Natural killer cell (primary cell): ENCODE measurements at regions not wholly inside any gene's neighbourhood (a gene's known extent, or its start where the extent isn't known, plus 50 kb on each side); places are given as distances from the start of the nearest gene placed in this dataset.

Experiments used
- ATAC-seq, 3 donors: fragments of 150-1000 bp in 2 of 3; fragments of 200-7000 bp in 1 of 3; cut with Tn5 transposase; 1 replicate in 1 of 3; 2 replicates in 2 of 3; pipeline ENCODE4 v1.10.0; 2021; ENCODE audit warnings: mild to moderate bottlenecking in 2 of 3, moderate library complexity in 2 of 3
- DNase-seq, 2 donors: peaks; one replicate each; pipeline versions ENCODE4 v3.0.0 to v3.0.0-alpha.2; 2013 to 2021; ENCODE audit warnings: mixed read lengths in 1 of 2
- H3K27ac ChIP-seq: one replicate; pipeline ENCODE4 v1.5.1; 2013; ENCODE audit warnings: mild to moderate bottlenecking, low read length
- H3K27me3 ChIP-seq: one replicate; pipeline ENCODE4 v1.6.1; 2013; ENCODE audit warnings: low read length; ENCODE audit not compliant: control insufficient read depth, insufficient read depth
- H3K36me3 ChIP-seq: one replicate; pipeline ENCODE4 v1.6.1; 2013; ENCODE audit warnings: low read length; ENCODE audit not compliant: control insufficient read depth, insufficient read depth
- H3K4me1 ChIP-seq: one replicate; pipeline ENCODE4 v1.6.1; 2013; ENCODE audit warnings: low read length; ENCODE audit not compliant: control insufficient read depth, insufficient read depth
- H3K4me3 ChIP-seq: one replicate; pipeline ENCODE4 v1.5.1; 2013; ENCODE audit warnings: low read length
- H3K9me3 ChIP-seq: one replicate; pipeline ENCODE4 v1.6.1; 2013; ENCODE audit warnings: low read length; ENCODE audit not compliant: control insufficient read depth, insufficient read depth
- H3K27ac Mint-ChIP-seq, 2 donors: one replicate each; pipeline ENCODE4 v1.8.0; 2022; ENCODE audit warnings: mild to moderate bottlenecking in 2 of 2, mixed read lengths in 2 of 2, moderate library complexity in 1 of 2
- H3K27me3 Mint-ChIP-seq, 2 donors: one replicate each; pipeline ENCODE4 v1.8.0; 2022; ENCODE audit warnings: low read depth in 2 of 2, mixed read lengths in 2 of 2
- H3K36me3 Mint-ChIP-seq: one replicate; pipeline ENCODE4 v1.8.0; 2022; ENCODE audit warnings: mixed read lengths
- H3K4me1 Mint-ChIP-seq, 2 donors: one replicate each; pipeline ENCODE4 v1.8.0; 2022; ENCODE audit warnings: mixed read lengths in 2 of 2
- H3K4me3 Mint-ChIP-seq: one replicate; pipeline ENCODE4 v1.8.0; 2022; ENCODE audit warnings: mild to moderate bottlenecking, moderate library complexity, mixed read lengths
- H3K9me3 Mint-ChIP-seq, 2 donors: one replicate each; pipeline ENCODE4 v1.8.0; 2022; ENCODE audit warnings: mixed read lengths in 2 of 2
- WGBS: methylation state at CpG from one replicate; pipeline ENCODE4 v1.1.7; 2013; ENCODE audit warnings: missing lambda C conversion rate; ENCODE audit not compliant: insufficient coverage; 5-methylcytosine and 5-hydroxymethylcytosine counted together
- intact Hi-C: fragments of 100-400 bp; cut with micrococcal nuclease; formaldehyde crosslinking; loops from one replicate; pipeline ENCODE4 v1.14.2; 2022
- TF ChIP-seq, protein P1 (sequence below): fragments of 200-600 bp; IDR thresholded peaks from one replicate; pipeline ENCODE4 v1.8.0; 2022; ENCODE audit warnings: antibody characterized with exemption

DNA sequence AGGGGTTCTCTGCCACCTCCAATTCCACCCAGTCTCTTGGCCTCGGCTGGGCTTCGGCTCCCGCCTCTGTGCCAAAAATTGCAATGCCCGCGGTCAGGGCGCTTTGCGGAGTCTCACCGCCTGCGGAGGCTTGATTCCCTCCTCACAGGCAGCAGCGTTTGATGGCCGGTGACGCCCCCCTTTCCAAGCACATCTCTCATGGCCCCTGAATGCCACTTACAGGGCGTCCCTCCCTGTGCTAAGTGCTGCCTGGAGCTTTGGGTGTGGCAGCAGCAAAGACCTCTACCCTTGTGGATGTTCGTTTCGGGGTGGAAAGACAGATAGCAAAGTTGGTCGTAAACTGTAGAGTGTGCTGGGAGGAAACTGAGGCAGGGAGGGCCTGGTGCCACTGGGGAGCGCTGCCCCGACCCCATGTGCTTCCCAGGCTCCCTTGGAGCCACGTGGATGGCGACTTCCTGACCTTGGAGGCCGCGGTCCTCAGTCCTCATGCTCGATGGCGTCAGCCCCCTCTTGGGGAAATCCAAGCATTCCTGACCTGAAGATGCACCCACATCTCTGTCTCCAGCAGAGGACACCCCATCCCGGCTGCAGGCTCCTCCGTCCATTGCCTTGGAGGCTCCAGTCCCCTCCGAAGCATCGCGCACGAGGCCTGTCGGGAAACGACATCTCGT lies 249.2 kb upstream of the IRX4 start:
- TF ChIP-seq, protein P1, sequence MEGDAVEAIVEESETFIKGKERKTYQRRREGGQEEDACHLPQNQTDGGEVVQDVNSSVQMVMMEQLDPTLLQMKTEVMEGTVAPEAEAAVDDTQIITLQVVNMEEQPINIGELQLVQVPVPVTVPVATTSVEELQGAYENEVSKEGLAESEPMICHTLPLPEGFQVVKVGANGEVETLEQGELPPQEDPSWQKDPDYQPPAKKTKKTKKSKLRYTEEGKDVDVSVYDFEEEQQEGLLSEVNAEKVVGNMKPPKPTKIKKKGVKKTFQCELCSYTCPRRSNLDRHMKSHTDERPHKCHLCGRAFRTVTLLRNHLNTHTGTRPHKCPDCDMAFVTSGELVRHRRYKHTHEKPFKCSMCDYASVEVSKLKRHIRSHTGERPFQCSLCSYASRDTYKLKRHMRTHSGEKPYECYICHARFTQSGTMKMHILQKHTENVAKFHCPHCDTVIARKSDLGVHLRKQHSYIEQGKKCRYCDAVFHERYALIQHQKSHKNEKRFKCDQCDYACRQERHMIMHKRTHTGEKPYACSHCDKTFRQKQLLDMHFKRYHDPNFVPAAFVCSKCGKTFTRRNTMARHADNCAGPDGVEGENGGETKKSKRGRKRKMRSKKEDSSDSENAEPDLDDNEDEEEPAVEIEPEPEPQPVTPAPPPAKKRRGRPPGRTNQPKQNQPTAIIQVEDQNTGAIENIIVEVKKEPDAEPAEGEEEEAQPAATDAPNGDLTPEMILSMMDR, result no peak
- DNase-seq (no peak), ATAC-seq (no peak)
- intact Hi-C loops, result no loop called here
- H3K4me3 Mint-ChIP-seq, result no peak overlapping the region
- Histone ChIP-seq H3K9me3 (no peaks in the 10 kb centered on the region), H3K36me3 (no peaks in the 10 kb centered on the region), H3K27ac (no peak overlapping the region), H3K4me3 (no peak overlapping the region), H3K4me1 (no peaks in the 10 kb centered on the region), H3K27me3 (no peaks in the 10 kb centered on the region)
- H3K27me3 Mint-ChIP-seq, result no peaks in the 10 kb centered on the region
- H3K27ac Mint-ChIP-seq, result no peak overlapping the region
- WGBS, result 87% methylated on average over 33 of the region's 33 CpGs
- no peaks in the 10 kb centered on the region for H3K36me3 Mint-ChIP-seq
- H3K4me1 Mint-ChIP-seq, result no peaks in the 10 kb centered on the region
- no peaks in the 10 kb centered on the region for H3K9me3 Mint-ChIP-seq

DNA sequence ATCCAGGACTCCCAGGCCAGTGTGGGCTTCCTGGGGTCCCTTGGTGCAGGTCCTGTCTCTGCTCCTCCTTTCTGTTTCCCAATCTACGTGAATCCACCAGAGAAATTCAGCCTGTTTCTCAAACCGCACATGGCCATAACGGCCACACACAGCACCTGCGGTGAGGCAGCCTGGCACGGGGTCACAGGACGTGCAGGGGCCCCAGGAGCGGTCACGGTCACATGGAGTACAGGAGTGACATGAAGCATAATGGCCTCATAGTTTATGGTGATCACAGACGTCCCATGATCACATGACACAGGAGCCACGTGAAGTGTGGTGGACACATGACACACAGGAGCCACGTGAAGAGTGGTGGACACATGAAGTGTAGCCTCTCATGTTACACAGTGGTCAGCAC lies 248.5 kb upstream of the IRX4 start:
- Mint-ChIP-seq H3K4me1 (no peaks in the 10 kb centered on the region), H3K9me3 (no peaks in the 10 kb centered on the region), H3K4me3 (no peak overlapping the region), H3K27me3 (peaks cover 0 to 2% of the 10 kb centered on the region in 2 donors), H3K27ac (no peak overlapping the region), H3K36me3 (no peaks in the 10 kb centered on the region)
- Histone ChIP-seq H3K9me3 (no peaks in the 10 kb centered on the region), H3K36me3 (no peaks in the 10 kb centered on the region), H3K4me1 (no peaks in the 10 kb centered on the region), H3K27ac (no peak overlapping the region), H3K4me3 (no peak overlapping the region), H3K27me3 (no peaks in the 10 kb centered on the region)
- 83% methylated on average over 11 of the region's 11 CpGs for WGBS
- intact Hi-C loops, result no loop called here
- no peak for DNase-seq
- no peak for ATAC-seq
- TF ChIP-seq, protein P1, result no peak

DNA sequence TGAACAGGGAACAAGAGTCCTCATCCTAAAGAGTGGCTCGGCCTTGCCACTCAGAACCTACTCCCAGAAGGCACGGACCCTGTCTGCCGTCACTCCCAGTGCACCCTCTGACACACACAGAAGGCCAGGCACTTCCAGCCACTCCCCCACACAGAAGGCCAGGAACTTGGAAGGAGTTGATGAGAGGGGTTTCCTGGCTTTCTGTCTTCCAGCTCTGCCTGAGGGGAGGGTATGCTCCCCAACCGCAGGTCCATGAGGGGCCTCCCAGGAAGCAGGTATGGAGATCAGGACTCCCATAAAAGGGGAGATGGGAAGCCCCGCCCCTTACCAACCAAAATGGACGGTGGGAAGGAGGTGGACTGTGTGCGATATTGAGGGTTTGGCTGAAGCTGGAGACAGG lies 247.6 kb upstream of the IRX4 start:
- H3K4me3 ChIP-seq, result no peak overlapping the region
- H3K27me3 ChIP-seq, result no peaks in the 10 kb centered on the region
- intact Hi-C loops, result no loop called here
- no peaks in the 10 kb centered on the region for H3K36me3 ChIP-seq
- TF ChIP-seq, protein P1, result no peak
- Mint-ChIP-seq H3K27ac (no peak overlapping the region), H3K36me3 (no peaks in the 10 kb centered on the region), H3K4me3 (no peak overlapping the region), H3K4me1 (no peaks in the 10 kb centered on the region), H3K27me3 (peaks cover 0 to 11% of the 10 kb centered on the region in 2 donors), H3K9me3 (no peaks in the 10 kb centered on the region)
- H3K27ac ChIP-seq, result no peak overlapping the region
- ATAC-seq, result no peak
- no peaks in the 10 kb centered on the region for H3K4me1 ChIP-seq
- no peak for DNase-seq
- 72% methylated on average over 5 of the region's 7 CpGs for WGBS
- H3K9me3 ChIP-seq, result no peaks in the 10 kb centered on the region
